Cardiac muscle cell (in vitro differentiated cells and primary cell): ENCODE measurements at regions not wholly inside any gene's neighbourhood (a gene's known extent, or its start where the extent isn't known, plus 50 kb on each side); places are given as distances from the start of the nearest gene placed in this dataset.

ENCODE experiments used
- DNase-seq, 2 donors: peaks; one replicate each; pipeline versions ENCODE4 v3.0.0 to v3.0.0-alpha.2; 2010 to 2017; ENCODE audit warnings: low read depth in 1 of 2, low spot score in 1 of 2
- H3K27ac ChIP-seq: fragments of 200-600 bp; sonication (generic); 2 replicates; pipeline ENCODE4 v1.5.1; 2016
- H3K27me3 ChIP-seq: fragments of 200-600 bp; sonication (generic); 2 replicates; pipeline ENCODE4 v1.6.0; 2016; ENCODE audit warnings: control low read depth
- H3K36me3 ChIP-seq: fragments of 200-600 bp; sonication (generic); 2 replicates; pipeline ENCODE4 v1.5.1; 2016; ENCODE audit warnings: control low read depth
- H3K4me1 ChIP-seq: fragments of 200-600 bp; sonication (generic); 2 replicates; pipeline ENCODE4 v1.8.1; 2017; ENCODE audit warnings: low read depth, mild to moderate bottlenecking, mixed run types
- H3K4me3 ChIP-seq: fragments of 200-600 bp; sonication (generic); 2 replicates; pipeline ENCODE4 v1.5.1; 2016; ENCODE audit warnings: mild to moderate bottlenecking
- H3K9me3 ChIP-seq: fragments of 200-600 bp; sonication (generic); 2 replicates; pipeline ENCODE4 v1.5.1; 2017; ENCODE audit warnings: low read depth, mild to moderate bottlenecking, control low read depth
- TF ChIP-seq, protein P1 (sequence below): IDR thresholded peaks from 2 replicates; pipeline ENCODE4 v1.5.1; 2012; ENCODE audit warnings: low read depth, mild to moderate bottlenecking, low read length

- DNase-seq: no peak
- Histone ChIP-seq H3K27ac (no peak overlapping the region), H3K4me3 (no peak overlapping the region), H3K27me3 (no peaks in the 10 kb centered on the region), H3K4me1 (no peaks in the 10 kb centered on the region), H3K9me3 (no peaks in the 10 kb centered on the region), H3K36me3 (no peaks in the 10 kb centered on the region)
- TF ChIP-seq, protein P1, sequence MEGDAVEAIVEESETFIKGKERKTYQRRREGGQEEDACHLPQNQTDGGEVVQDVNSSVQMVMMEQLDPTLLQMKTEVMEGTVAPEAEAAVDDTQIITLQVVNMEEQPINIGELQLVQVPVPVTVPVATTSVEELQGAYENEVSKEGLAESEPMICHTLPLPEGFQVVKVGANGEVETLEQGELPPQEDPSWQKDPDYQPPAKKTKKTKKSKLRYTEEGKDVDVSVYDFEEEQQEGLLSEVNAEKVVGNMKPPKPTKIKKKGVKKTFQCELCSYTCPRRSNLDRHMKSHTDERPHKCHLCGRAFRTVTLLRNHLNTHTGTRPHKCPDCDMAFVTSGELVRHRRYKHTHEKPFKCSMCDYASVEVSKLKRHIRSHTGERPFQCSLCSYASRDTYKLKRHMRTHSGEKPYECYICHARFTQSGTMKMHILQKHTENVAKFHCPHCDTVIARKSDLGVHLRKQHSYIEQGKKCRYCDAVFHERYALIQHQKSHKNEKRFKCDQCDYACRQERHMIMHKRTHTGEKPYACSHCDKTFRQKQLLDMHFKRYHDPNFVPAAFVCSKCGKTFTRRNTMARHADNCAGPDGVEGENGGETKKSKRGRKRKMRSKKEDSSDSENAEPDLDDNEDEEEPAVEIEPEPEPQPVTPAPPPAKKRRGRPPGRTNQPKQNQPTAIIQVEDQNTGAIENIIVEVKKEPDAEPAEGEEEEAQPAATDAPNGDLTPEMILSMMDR: no peak
These were observed 546.8 kb downstream of the PRKD1 start for GRCh38 chr14:29380826-29381225.

DNA sequence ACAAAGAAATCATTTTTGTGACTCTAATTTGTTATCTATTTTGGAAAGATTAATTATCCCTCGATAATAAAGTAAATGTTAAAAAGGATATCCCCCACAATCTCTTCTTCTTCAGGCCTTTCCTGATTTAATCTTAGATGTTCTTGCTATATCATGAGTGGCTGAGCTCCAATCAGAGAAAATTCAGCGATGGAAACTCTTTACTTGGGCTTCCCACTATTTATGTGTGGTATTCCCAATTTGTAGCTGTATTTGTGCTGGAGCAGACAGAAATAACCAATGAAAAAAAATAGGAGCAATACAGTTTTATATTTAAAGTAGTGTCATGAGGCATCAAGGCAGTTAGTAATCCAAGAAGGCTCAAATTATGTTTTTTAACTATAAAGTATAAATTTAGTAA, 539.1 kb downstream of the PRKD1 start:
- no peak for DNase-seq
- no peaks in the 10 kb centered on the region for H3K36me3 ChIP-seq
- no peaks in the 10 kb centered on the region for H3K27me3 ChIP-seq
- TF ChIP-seq, protein P1: no peak
- no peaks in the 10 kb centered on the region for H3K9me3 ChIP-seq
- H3K4me3 ChIP-seq: no peak overlapping the region
- H3K4me1 ChIP-seq: no peaks in the 10 kb centered on the region
- no peak overlapping the region for H3K27ac ChIP-seq

GRCh38 chr14:29390081-29390832, 537.4 kb downstream of the PRKD1 start:
- no peaks in the 10 kb centered on the region for H3K9me3 ChIP-seq
- H3K4me3 ChIP-seq: no peak overlapping the region
- no peaks in the 10 kb centered on the region for H3K27me3 ChIP-seq
- no peaks in the 10 kb centered on the region for H3K4me1 ChIP-seq
- TF ChIP-seq, protein P1: no peak
- peak; percentile 2 to 12 for DNase-seq
- no peak overlapping the region for H3K27ac ChIP-seq
- no peaks in the 10 kb centered on the region for H3K36me3 ChIP-seq

GRCh38 chr14:29391231-29391630, 536.4 kb downstream of the PRKD1 start:
- no peaks in the 10 kb centered on the region for H3K36me3 ChIP-seq
- H3K27ac ChIP-seq: no peak overlapping the region
- H3K4me3 ChIP-seq: no peak overlapping the region
- H3K4me1 ChIP-seq: no peaks in the 10 kb centered on the region
- TF ChIP-seq, protein P1: no peak
- H3K27me3 ChIP-seq: peaks cover 2% of the 10 kb centered on the region
- no peak for DNase-seq
- no peaks in the 10 kb centered on the region for H3K9me3 ChIP-seq

- peaks cover 5% of the 10 kb centered on the region for H3K27me3 ChIP-seq
- H3K9me3 ChIP-seq: no peaks in the 10 kb centered on the region
- no peak overlapping the region for H3K27ac ChIP-seq
- no peak overlapping the region for H3K4me3 ChIP-seq
- DNase-seq: peak in 1 of 2 donors; percentile 15
- TF ChIP-seq, protein P1: no peak
- no peaks in the 10 kb centered on the region for H3K4me1 ChIP-seq
- H3K36me3 ChIP-seq: no peaks in the 10 kb centered on the region
These were observed 535.8 kb downstream of the PRKD1 start for GRCh38 chr14:29391801-29392200.
